H1 (cell line): ENCODE measurements at regions not wholly inside any gene's neighbourhood (a gene's known extent, or its start where the extent isn't known, plus 50 kb on each side); places are given as distances from the start of the nearest gene placed in this dataset.

Experiments
- EP300 ChIP-seq, 2 experiments: IDR thresholded peaks; 1 replicate in 1 of 2; 2 replicates in 1 of 2; pipeline ENCODE4 v1.6.1; 2011 to 2012; ENCODE audit warnings: low read depth in 2 of 2, low read length in 2 of 2, mild to moderate bottlenecking in 2 of 2, borderline replicate concordance in 1 of 2, inconsistent platforms in 1 of 2, moderate library complexity in 1 of 2
- POLR2A ChIP-seq, 2 experiments: IDR thresholded peaks; 1 replicate in 1 of 2; 2 replicates in 1 of 2; pipeline ENCODE4 v1.6.1; 2011; ENCODE audit warnings: low read depth in 2 of 2, low read length in 2 of 2, mild to moderate bottlenecking in 2 of 2; ENCODE audit errors: control extremely low read depth in 1 of 2
- POLR2AphosphoS5 ChIP-seq: IDR thresholded peaks from 2 replicates; pipeline ENCODE4 v1.6.1; 2011; ENCODE audit warnings: low read depth, low read length
- TAF1 ChIP-seq: IDR thresholded peaks from 2 replicates; pipeline ENCODE4 v1.6.1; 2011; ENCODE audit warnings: mild to moderate bottlenecking, low read depth, low read length
- YY1 ChIP-seq: IDR thresholded peaks from 2 replicates; pipeline ENCODE4 v1.6.1; 2011; ENCODE audit warnings: low read depth, mild to moderate bottlenecking, low read length

- TF ChIP-seq EP300 (IDR thresholded peaks at IDR 0.05; ENCODE audit: borderline replicate concordance in 1 of 2, low read depth in 2 of 2, low read length in 2 of 2) (no peak), POLR2A (IDR thresholded peaks at IDR 0.05; ENCODE audit: control extremely low read depth in 1 of 2, low read depth in 2 of 2, low read length in 2 of 2) (no peak), YY1 (no peak), POLR2AphosphoS5 (no peak), TAF1 (no peak)
Observed at GRCh38 chrX:15983034-15983433, 128.4 kb upstream of the AP1S2 start.
